ENCODE measurements at regions not wholly inside any gene's neighbourhood (a gene's known extent, or its start where the extent isn't known, plus 50 kb on each side); places are given as distances from the start of the nearest gene placed in this dataset.

GRCh38 chr16:72369274-72369673, 197.3 kb upstream of the PMFBP1 start:
- no peak for TF ChIP-seq CTCF (conservative IDR thresholded peaks at IDR 0.05 in 1 of 2, IDR thresholded peaks at IDR 0.05 in 1 of 2; ENCODE audit: low read depth in 1 of 2, low read length in 2 of 2)
- TF ChIP-seq EZH2 (IDR thresholded peaks at IDR 0.05; ENCODE audit: low read length, missing control alignments): no peak

Measured in fibroblast of lung (primary cell).